ENCODE measurements at regions not wholly inside any gene's neighbourhood (a gene's known extent, or its start where the extent isn't known, plus 50 kb on each side); places are given as distances from the start of the nearest gene placed in this dataset.

DNA sequence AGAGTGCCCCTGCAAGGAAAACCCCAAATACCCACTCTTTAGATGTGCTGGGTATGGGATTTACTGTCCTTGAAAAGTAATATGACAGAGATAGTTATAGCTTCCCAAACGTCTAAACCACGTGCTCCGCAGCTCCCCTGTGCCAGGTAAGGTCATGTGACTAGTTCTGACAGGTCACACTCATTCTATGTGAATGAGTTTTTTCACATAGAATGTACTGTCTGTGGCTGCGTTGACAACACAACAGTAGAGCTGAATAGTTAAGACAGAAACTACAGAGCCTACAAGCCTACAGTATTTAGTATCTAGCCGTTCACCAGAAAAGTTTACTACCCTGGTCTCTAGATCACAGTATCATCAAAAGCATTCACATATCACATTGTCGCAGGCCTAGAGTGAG, 236.2 kb downstream of the ETS1 start:
- H3K4me3 ChIP-seq (ENCODE audit: low read depth, low read length) = no peak overlapping the region

DNA sequence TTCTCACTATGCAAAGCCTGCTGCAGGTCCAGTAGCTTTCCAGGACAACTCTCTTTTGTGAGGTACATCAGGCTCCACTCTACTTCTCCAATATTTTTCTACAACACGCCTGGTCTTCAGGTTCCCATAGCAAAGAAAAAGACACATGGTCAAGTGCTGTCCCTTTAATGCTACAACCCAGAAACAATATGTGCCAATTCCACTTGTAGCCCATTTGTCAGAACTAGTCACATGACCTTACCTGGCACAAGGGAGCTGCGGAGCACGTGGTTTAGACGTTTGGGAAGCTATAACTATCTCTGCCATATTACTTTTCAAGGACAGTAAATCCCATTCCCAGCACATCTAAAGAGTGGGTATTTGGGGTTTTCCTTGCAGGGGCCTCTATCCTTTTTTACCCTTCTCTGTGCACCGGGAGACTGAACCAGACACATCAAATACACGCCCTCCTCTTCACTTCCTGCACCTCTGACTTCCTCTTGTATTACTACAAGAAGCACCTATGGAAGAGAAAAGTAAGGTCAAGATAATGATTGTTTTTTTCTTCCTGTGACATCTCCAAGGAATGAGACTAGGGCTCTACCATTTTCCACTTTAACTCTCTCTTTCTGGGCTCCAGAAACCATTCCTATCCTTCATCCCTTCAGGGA, 237.6 kb downstream of the ETS1 start:
- TF ChIP-seq, protein P1, sequence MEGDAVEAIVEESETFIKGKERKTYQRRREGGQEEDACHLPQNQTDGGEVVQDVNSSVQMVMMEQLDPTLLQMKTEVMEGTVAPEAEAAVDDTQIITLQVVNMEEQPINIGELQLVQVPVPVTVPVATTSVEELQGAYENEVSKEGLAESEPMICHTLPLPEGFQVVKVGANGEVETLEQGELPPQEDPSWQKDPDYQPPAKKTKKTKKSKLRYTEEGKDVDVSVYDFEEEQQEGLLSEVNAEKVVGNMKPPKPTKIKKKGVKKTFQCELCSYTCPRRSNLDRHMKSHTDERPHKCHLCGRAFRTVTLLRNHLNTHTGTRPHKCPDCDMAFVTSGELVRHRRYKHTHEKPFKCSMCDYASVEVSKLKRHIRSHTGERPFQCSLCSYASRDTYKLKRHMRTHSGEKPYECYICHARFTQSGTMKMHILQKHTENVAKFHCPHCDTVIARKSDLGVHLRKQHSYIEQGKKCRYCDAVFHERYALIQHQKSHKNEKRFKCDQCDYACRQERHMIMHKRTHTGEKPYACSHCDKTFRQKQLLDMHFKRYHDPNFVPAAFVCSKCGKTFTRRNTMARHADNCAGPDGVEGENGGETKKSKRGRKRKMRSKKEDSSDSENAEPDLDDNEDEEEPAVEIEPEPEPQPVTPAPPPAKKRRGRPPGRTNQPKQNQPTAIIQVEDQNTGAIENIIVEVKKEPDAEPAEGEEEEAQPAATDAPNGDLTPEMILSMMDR (IDR thresholded peaks at IDR 0.05; ENCODE audit: insufficient read depth, low read depth, low read length) = no peak
- no peak for DNase-seq (ENCODE audit: low read depth)
- no peak overlapping the region for H3K4me3 ChIP-seq (ENCODE audit: low read depth, low read length)

More for the DNA sequence above, 236.2 kb downstream of the ETS1 start:
- TF ChIP-seq, protein P1 (IDR thresholded peaks at IDR 0.05; ENCODE audit: insufficient read depth, low read depth, low read length) = no peak
- no peak for DNase-seq (ENCODE audit: low read depth)

DNA sequence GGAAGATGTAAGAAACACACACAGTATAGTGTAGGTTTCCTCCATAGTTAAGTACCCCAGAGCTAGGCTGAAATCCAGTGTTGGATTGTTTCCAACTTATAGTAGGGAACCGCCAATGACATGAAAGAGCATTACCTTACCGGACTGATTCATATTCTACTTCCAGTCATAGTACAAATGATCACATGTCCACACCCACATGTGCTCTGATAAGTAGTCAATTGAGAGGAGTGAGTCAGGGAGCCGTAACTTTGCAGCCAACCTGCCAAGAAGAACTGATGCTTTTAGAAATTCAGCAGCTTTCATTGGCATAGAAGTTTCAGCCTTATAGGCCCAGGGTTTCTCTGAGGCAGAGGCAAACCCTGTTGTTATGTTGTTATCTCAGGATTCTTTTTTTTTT, 240.6 kb downstream of the ETS1 start:
- no peak overlapping the region for H3K4me3 ChIP-seq (ENCODE audit: low read depth, low read length)
- no peak for DNase-seq (ENCODE audit: low read depth)
- TF ChIP-seq, protein P1 (IDR thresholded peaks at IDR 0.05; ENCODE audit: insufficient read depth, low read depth, low read length) = no peak

DNA sequence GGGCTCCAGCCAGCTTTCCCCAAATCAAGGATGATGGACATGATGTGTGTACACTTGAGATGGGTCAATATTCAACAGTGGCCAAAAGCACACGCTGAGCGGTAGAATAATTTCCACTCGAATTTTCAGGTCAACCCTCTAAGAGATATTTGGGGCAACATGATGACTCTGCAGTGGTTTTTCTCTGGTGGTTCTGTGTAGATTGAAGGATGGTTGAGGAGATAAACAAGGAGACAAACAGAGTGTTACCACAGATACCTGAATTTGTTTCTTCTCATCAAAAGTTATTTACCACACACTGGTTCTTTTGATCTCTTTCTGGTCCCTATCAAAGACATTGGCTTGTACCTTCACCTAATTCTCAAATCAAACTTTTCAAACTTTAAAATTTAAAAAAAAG, 242.0 kb downstream of the ETS1 start:
- H3K4me3 ChIP-seq (ENCODE audit: low read depth, low read length) = no peak overlapping the region
- DNase-seq (ENCODE audit: low read depth) = no peak
- TF ChIP-seq, protein P1 (IDR thresholded peaks at IDR 0.05; ENCODE audit: insufficient read depth, low read depth, low read length) = no peak

DNA sequence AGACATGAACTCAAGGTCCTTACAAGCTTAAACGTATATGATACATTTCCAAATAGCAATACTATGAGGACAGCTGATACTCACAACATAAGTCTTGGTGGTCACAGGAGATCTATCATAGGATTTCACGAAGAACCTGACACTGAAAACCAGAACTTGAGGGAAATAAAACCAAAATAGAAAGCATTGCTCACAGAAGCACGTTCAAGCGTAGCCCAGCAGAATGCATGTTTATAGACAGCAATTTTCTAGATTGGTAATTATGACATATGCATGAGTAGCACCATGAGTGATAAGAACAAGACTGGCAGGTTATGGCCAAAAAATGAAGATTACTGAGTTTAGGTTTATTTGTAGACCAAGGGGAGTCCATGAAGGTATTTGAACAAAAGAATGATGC, 243.5 kb downstream of the ETS1 start:
- TF ChIP-seq, protein P1 (IDR thresholded peaks at IDR 0.05; ENCODE audit: insufficient read depth, low read depth, low read length) = no peak
- no peak overlapping the region for H3K4me3 ChIP-seq (ENCODE audit: low read depth, low read length)
- DNase-seq (ENCODE audit: low read depth) = no peak

DNA sequence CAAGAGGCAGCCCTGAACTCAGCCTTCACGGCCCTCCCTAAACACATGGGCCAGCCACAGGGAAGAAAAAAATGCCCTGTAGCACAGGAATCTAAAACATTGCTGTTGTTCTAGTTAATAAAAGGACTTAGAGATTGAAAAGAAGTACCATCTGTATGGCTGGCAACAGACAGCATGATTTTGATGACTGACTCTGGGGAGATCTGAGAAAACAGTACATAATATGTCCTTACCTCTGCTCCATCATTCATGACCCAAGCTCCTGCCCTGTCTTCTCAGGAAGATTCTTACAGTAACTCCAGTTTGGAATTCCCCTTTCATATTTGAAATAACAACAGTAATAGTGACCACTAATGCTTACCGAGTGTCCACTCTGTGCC, 244.2 kb downstream of the ETS1 start:
- no peak overlapping the region for H3K4me3 ChIP-seq (ENCODE audit: low read depth, low read length)
- no peak for DNase-seq (ENCODE audit: low read depth)
- TF ChIP-seq, protein P1 (IDR thresholded peaks at IDR 0.05; ENCODE audit: insufficient read depth, low read depth, low read length) = no peak

All from fibroblast of villous mesenchyme (primary cell).